ENCODE measurements at regions not wholly inside any gene's neighbourhood (a gene's known extent, or its start where the extent isn't known, plus 50 kb on each side); places are given as distances from the start of the nearest gene placed in this dataset.

- no peak overlapping the region for H3K27ac ChIP-seq
- no peak for TF ChIP-seq ZFX (IDR thresholded peaks at IDR 0.05)
- TF ChIP-seq, protein P1, sequence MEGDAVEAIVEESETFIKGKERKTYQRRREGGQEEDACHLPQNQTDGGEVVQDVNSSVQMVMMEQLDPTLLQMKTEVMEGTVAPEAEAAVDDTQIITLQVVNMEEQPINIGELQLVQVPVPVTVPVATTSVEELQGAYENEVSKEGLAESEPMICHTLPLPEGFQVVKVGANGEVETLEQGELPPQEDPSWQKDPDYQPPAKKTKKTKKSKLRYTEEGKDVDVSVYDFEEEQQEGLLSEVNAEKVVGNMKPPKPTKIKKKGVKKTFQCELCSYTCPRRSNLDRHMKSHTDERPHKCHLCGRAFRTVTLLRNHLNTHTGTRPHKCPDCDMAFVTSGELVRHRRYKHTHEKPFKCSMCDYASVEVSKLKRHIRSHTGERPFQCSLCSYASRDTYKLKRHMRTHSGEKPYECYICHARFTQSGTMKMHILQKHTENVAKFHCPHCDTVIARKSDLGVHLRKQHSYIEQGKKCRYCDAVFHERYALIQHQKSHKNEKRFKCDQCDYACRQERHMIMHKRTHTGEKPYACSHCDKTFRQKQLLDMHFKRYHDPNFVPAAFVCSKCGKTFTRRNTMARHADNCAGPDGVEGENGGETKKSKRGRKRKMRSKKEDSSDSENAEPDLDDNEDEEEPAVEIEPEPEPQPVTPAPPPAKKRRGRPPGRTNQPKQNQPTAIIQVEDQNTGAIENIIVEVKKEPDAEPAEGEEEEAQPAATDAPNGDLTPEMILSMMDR (conservative IDR thresholded peaks at IDR 0.05) = no peak
Measured at GRCh38 chr14:85915711-85916110, 385.8 kb downstream of the FLRT2 start.

- H3K27ac ChIP-seq = no peak overlapping the region
- TF ChIP-seq, protein P1 (conservative IDR thresholded peaks at IDR 0.05) = no peak
- TF ChIP-seq ZFX (IDR thresholded peaks at IDR 0.05) = no peak
Measured at GRCh38 chr14:85912141-85912540, 382.2 kb downstream of the FLRT2 start.

- TF ChIP-seq, protein P1 (conservative IDR thresholded peaks at IDR 0.05) = no peak
- TF ChIP-seq ZFX (IDR thresholded peaks at IDR 0.05) = no peak
- no peak overlapping the region for H3K27ac ChIP-seq
Measured at GRCh38 chr14:85911044-85911443, 381.1 kb downstream of the FLRT2 start.

DNA sequence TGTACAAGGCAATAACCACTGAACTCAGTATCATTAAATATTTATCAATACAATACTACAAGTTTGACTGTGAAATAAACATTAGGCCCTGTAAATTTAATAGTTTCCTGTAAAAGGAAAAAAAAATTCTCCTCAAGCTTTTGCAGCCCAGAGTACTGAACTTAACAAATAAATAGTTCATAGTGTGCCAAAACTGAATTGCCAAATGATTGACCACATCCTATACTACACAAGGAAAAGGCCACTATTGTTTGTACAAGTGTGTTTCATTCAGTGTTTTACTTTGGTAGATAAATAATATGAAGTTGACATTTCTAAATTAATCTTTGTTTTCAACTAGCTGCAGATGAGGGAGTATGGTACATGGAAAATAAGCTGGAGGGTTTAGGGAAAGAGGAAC is 379.6 kb downstream of the FLRT2 start:
- TF ChIP-seq, protein P1 (conservative IDR thresholded peaks at IDR 0.05) = no peak
- no peak for TF ChIP-seq ZFX (IDR thresholded peaks at IDR 0.05)
- no peak overlapping the region for H3K27ac ChIP-seq

- TF ChIP-seq ZFX (IDR thresholded peaks at IDR 0.05) = no peak
- TF ChIP-seq, protein P1 (conservative IDR thresholded peaks at IDR 0.05) = no peak
- H3K27ac ChIP-seq = no peak overlapping the region
Measured at GRCh38 chr14:85907536-85907935, 377.6 kb downstream of the FLRT2 start.

DNA sequence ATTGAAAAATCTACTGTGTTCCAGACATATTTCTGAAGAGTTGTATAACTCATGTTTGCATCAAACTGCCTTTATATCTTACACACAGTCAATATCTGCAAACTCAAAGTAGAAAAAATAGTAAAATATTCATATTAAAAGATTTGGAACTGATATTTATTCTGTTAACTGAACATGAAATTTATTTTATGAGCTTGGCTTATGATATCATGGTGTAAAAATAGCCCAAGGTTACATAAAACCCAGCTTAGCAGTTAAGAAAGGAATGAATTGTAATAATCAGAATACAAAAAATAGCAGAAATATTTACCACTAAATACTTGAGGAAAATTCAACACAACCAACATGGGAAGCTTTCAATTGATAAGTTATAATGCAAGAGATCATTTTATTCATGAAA is 367.9 kb downstream of the FLRT2 start:
- no peak for TF ChIP-seq ZFX (IDR thresholded peaks at IDR 0.05)
- TF ChIP-seq, protein P1 (conservative IDR thresholded peaks at IDR 0.05) = no peak
- no peak overlapping the region for H3K27ac ChIP-seq

GRCh38 chr14:85895603-85896002 is 365.7 kb downstream of the FLRT2 start:
- no peak for TF ChIP-seq ZFX (IDR thresholded peaks at IDR 0.05)
- TF ChIP-seq, protein P1 (conservative IDR thresholded peaks at IDR 0.05) = no peak

More at GRCh38 chr14:85895603-85896002, 365.7 kb downstream of the FLRT2 start:
- no peak overlapping the region for H3K27ac ChIP-seq

Measured in C4-2B (cell line).